GM19324 (cell line): ENCODE measurements at regions not wholly inside any gene's neighbourhood (a gene's known extent, or its start where the extent isn't known, plus 50 kb on each side); places are given as distances from the start of the nearest gene placed in this dataset.
"Not testable (repeated sequence)": the region's sequence is repeated elsewhere in the genome, so short reads cannot be mapped to it uniquely, and the experiment has no call there.

Source experiments
- ATAC-seq: cut with Tn5 transposase; IDR thresholded peaks from one replicate; pipeline ENCODE4 v1.9.1; 2021; ENCODE audit warnings: mild to moderate bottlenecking, moderate library complexity; ENCODE audit not compliant: unreplicated experiment, low FRiP score

- ATAC-seq, result no peak
Observed at GRCh38 chr1:217052626-217053025, 329.4 kb upstream of the ESRRG start.

- no peak for ATAC-seq
Observed at GRCh38 chr1:217052196-217052595, 329.0 kb upstream of the ESRRG start.

GRCh38 chr1:217049721-217050120 lies 326.5 kb upstream of the ESRRG start:
- ATAC-seq, result no peak

GRCh38 chr1:217049081-217049480 lies 325.9 kb upstream of the ESRRG start:
- ATAC-seq, result no peak

GRCh38 chr1:217048104-217048707 lies 325.0 kb upstream of the ESRRG start:
- ATAC-seq, result peak; percentile 59

- ATAC-seq, result no peak
Observed at GRCh38 chr1:217040711-217041455, 317.7 kb upstream of the ESRRG start.

GRCh38 chr1:217039926-217040325 lies 316.7 kb upstream of the ESRRG start:
- no peak for ATAC-seq

GRCh38 chr1:217039139-217039538 lies 315.9 kb upstream of the ESRRG start:
- not testable (repeated sequence) for ATAC-seq

- ATAC-seq, result no peak
Observed at GRCh38 chr1:217036757-217037156, 313.5 kb upstream of the ESRRG start.

- no peak for ATAC-seq
Observed at GRCh38 chr1:217032715-217033367, 309.6 kb upstream of the ESRRG start.

GRCh38 chr1:217029281-217030157 lies 306.3 kb upstream of the ESRRG start:
- no peak for ATAC-seq

- peak; percentile 88 for ATAC-seq
Observed at GRCh38 chr1:217027403-217028080, 304.3 kb upstream of the ESRRG start.

GRCh38 chr1:217026531-217026930 lies 303.3 kb upstream of the ESRRG start:
- ATAC-seq, result no peak

GRCh38 chr1:217025381-217025780 lies 302.2 kb upstream of the ESRRG start:
- no peak for ATAC-seq

- ATAC-seq, result no peak
Observed at GRCh38 chr1:217024911-217025310, 301.7 kb upstream of the ESRRG start.

GRCh38 chr1:217021956-217022355 lies 298.7 kb upstream of the ESRRG start:
- ATAC-seq, result no peak

- no peak for ATAC-seq
Observed at GRCh38 chr1:217021400-217021799, 298.2 kb upstream of the ESRRG start.

- ATAC-seq, result no peak
Observed at GRCh38 chr1:217019475-217019874, 296.2 kb upstream of the ESRRG start.

GRCh38 chr1:217018648-217019047 lies 295.4 kb upstream of the ESRRG start:
- no peak for ATAC-seq

- no peak for ATAC-seq
Observed at GRCh38 chr1:217017165-217017564, 293.9 kb upstream of the ESRRG start.
